Effector CD8-positive, alpha-beta T cell (primary cell): ENCODE measurements at regions not wholly inside any gene's neighbourhood (a gene's known extent, or its start where the extent isn't known, plus 50 kb on each side); places are given as distances from the start of the nearest gene placed in this dataset.
"Not testable (repeated sequence)": the region's sequence is repeated elsewhere in the genome, so short reads cannot be mapped to it uniquely, and the experiment has no call there.

ENCODE experiments used
- DNase-seq: peaks from one replicate; lab custom pipeline; 2025; lab: John Stamatoyannopoulos, UW

DNA sequence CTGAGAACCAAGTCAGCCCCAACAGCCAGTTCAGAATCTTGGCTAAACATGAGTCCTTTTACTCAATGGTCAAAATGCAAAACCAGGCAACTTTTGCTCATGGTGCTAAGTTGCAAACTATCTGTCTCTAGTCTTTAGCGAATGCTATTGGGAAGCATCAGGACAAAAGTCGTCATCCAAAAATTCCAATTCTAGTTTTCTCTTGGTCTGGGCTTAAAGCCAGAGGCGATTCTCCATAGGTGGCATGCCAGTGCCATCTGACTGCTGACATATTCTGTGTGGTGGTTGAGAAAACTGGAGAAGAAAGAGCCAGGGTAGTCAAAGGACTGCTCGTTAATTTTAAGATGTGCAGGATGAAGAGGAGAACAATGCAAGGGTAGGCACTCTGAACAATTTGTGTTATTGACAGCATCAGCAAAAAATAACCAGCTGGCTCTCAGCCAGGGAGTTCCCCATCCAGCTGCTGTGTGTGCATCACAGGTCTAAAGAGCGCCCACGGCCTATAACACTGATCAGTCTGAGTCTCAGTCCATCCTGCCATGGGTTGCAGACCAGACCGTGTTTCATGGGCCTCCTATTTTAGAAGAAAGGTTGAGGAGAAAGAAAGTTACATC, 313.6 kb downstream of the ALDH8A1 start:
- DNase-seq, result no peak

DNA sequence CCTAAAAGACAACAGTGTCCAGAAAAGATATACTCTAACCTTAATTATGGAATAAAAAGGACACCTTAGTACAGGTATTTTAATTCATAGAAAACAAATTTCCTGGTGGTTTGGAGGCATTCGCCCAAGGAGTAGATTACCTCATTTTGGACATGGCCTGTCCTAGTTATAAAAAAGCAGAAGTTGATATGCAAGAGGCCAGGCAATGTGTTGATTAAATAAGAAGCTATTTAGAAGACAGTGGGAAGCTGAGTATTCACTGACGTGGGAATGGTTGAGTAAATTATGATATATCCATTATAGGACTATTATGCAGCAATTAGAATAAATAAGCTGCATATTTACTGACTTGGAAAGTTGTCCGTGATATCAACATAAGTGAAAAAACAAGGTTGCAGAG, 314.9 kb downstream of the ALDH8A1 start:
- DNase-seq, result no peak

DNA sequence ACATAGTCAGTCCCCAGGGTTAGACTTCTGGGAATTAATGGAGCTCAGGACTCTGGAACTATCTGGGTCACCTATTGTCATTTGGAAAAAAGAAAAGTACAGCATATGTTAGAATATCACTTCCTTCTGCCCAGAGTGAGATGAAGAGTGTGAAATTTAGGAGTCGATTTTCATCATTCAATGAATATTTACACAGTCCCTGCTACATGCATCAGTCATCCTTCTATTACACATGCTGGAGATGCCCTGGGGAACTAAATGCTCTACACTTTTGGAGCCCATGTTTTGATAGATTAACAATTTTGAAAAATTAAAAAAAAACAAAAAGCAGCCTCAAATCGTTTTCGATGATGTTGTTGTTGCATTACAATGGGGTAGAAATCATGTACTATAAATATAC, 315.4 kb downstream of the ALDH8A1 start:
- no peak for DNase-seq

- DNase-seq, result not testable (repeated sequence)
These were observed 315.3 kb upstream of the SGK1 start for GRCh38 chr6:134632982-134633940.

DNA sequence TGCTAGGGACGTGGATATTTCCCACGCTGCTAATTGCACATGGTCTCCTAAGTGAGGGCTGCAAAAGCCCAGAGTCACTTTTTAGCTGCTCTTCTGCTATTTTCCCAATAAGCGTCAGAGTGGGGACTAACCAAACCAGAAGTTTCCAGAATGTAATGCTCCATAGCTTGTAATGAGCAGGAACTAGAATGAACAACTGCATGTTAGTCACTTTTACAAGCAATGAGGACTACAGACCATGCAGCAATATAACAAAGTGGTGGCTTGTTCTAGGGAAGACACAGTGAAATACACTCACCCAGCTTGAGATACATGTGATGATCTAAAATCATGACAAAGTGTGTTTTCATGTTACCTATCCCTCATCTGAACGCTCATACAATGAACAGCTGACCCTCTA, 314.1 kb upstream of the SGK1 start:
- DNase-seq, result no peak

DNA sequence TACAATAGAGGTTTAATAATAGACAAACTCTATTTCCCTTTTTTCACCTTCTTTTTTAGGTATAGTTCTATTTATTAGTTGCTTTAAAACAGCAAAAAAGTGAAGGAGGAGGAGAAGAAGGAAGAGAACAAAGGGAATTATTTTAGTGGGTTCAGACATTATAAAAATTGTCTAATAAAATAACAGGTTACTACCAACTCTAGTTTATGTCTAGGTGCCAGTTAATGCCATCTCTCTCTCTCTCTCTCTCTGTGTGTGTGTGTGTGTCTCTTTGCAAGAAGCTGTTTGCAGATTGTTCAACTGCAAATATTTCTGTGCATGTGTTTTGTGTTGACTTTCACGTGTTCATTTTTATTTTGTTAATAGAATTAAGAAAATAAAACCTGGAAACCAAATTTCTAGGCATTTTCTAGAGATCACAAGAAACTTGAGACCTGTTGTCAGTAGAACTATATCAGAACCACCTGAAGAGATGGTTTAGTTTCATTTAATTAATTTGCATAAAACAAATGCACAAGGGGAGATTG, 313.5 kb upstream of the SGK1 start:
- DNase-seq, result no peak

DNA sequence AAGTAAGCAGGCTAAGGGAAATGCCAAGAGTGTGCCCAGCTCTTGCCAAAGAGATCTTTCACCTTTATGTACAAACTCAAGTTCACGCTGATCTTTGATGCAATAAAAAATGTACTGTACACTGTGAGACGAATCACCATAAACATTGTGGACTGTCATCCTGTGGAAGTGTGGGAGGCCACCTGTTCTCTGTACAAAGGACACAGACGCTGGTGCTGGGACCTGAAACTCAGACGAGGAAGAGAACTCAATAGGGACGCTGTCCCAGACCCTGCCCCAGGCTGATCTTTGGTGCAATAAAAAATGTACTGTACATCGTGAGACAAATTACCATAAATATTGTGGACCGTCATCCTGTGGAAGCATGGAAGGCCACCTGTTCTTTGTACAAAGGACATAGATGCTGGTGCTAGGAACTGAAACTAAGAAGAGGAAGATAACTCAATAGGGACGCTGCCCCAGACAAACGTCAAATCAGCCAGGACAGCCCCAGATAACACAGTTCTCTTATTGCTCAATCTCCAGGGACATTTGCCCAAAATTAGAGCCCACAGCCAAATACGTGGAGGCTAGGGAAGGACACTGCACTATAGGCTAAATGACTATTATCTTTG, 312.7 kb upstream of the SGK1 start:
- DNase-seq, result no peak

GRCh38 chr6:134628154-134628553, 310.2 kb upstream of the SGK1 start:
- DNase-seq, result no peak

GRCh38 chr6:134627707-134628106, 309.8 kb upstream of the SGK1 start:
- DNase-seq, result no peak

GRCh38 chr6:134626589-134626988, 308.7 kb upstream of the SGK1 start:
- DNase-seq, result no peak

GRCh38 chr6:134626086-134626485, 308.2 kb upstream of the SGK1 start:
- no peak for DNase-seq

GRCh38 chr6:134624781-134625180, 306.9 kb upstream of the SGK1 start:
- no peak for DNase-seq

- no peak for DNase-seq
These were observed 305.5 kb upstream of the SGK1 start for GRCh38 chr6:134623401-134623800.

GRCh38 chr6:134622382-134623173, 304.7 kb upstream of the SGK1 start:
- no peak for DNase-seq

GRCh38 chr6:134621858-134622257, 303.9 kb upstream of the SGK1 start:
- DNase-seq, result no peak

- DNase-seq, result no peak
These were observed 301.9 kb upstream of the SGK1 start for GRCh38 chr6:134619789-134620188.

DNA sequence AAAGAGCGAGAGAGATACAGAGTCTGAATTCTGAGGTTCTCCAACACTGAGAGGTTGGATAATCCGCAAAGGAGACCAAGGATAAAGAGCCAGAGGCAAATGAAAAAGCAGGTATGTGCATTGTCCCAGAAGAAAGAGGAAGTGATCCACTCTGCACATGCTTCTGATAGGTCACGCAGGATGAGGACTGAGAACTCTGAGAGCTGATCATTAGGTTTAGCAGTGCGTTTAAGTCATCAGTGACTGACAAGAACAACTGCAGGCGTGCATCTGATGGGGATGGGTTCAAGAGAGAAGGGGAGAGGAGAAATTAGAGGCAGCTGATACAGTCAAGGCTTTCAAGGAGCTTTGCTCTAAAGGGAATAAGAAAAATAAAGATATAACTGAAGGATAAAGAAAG, 301.2 kb upstream of the SGK1 start:
- DNase-seq, result no peak

DNA sequence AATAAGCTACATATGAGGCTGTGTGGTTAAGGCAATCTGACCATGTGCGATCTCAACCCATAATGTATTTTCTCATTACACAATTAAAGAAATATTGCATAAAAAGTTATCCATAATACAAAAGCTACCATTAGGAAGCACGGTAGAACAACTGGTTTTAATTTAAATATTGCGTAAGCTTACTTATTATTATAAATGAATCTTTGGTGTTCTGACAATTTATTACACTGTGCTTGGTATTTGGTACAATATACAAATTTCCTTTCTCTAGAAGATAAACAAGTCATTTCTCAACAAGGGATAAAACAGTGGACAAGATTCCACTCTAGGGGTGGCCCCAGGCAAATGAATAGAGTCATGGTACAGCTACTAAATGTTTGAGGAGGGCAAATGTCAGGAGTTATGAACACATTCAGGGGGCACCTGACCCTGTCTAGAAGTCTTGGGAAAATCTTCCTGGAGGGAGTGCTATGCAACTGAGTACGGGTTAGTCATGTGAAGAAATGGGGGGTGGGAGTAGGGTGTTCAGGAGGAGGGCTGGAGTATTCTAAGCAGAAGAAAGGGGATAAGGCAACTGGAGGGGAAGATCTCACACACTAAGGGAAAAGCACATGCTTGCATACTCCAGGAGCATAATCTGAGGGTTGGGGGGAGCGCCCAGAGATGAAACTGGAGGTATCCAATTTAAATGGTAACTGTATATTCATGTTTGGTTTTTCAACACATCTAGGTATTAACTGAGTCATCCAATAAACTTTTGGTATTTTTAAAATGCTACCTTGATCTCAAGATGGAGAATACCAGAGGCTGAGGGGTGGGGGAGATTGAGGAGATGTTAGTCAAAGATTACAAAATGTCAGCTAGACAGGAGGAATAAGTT, 296.9 kb upstream of the SGK1 start:
- DNase-seq, result no peak

- DNase-seq, result not testable (repeated sequence)
These were observed 294.2 kb upstream of the SGK1 start for GRCh38 chr6:134612128-134612527.

GRCh38 chr6:134610411-134610810, 292.5 kb upstream of the SGK1 start:
- DNase-seq, result no peak

DNA sequence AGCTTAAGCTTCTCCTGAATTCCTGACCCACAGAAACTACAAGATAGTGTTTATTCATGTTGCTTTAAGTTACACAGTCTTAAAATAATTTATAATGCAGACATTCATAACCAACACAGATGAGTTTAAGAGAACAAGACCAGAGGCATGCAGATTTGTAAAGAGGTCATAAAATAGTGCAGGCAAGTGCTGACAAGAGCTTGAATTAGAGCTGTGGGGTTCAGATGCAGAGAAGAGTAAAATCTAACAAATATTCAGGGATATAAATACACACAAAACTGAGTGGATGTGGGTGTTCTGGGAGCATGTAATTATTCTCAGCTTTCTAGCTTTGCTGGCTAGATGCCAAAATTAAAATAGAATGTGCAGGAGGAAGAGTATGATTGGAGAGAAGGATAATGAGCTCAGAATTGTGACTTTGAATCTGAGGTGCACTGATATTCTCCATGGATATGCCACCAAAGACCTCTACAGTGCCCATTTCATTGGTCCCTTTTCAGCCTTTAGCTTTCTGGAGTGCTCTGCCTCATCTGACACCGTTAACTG, 291.9 kb upstream of the SGK1 start:
- DNase-seq, result no peak
